ENCODE measurements at regions not wholly inside any gene's neighbourhood (a gene's known extent, or its start where the extent isn't known, plus 50 kb on each side); places are given as distances from the start of the nearest gene placed in this dataset.

- Histone ChIP-seq H3K4me1 (no peaks in the 10 kb centered on the region), H3K9me3 (peaks cover 4% of the 10 kb centered on the region), H3K4me3 (no peak overlapping the region), H3K36me3 (no peaks in the 10 kb centered on the region), H3K27ac (peak overlapping the region; percentile 9), H3K27me3 (ENCODE audit: low read depth) (no peaks in the 10 kb centered on the region)
- no peak for TF ChIP-seq CTCF (IDR thresholded peaks at IDR 0.05)
- intact Hi-C loops (cut with DNase I): no loop called here
- DNase-seq (no peak), ATAC-seq (peak; percentile 19 to 64)
These were observed 85.4 kb upstream of the CD53 start for GRCh38 chr1:110787328-110788071.

- intact Hi-C loops (cut with DNase I): no loop called here
- TF ChIP-seq CTCF (IDR thresholded peaks at IDR 0.05): no peak
- DNase-seq (no peak), ATAC-seq (no peak)
- Histone ChIP-seq H3K4me3 (no peak overlapping the region), H3K36me3 (no peaks in the 10 kb centered on the region), H3K27ac (no peak overlapping the region), H3K9me3 (peaks cover 4% of the 10 kb centered on the region), H3K27me3 (ENCODE audit: low read depth) (no peaks in the 10 kb centered on the region), H3K4me1 (no peaks in the 10 kb centered on the region)
These were observed 86.1 kb upstream of the CD53 start for GRCh38 chr1:110786802-110787327.

GRCh38 chr1:110785612-110786011 lies 87.3 kb upstream of the CD53 start:
- no peak for ATAC-seq
- peaks cover 6% of the 10 kb centered on the region for H3K4me1 ChIP-seq
- TF ChIP-seq CTCF (IDR thresholded peaks at IDR 0.05): no peak
- H3K4me3 ChIP-seq: no peak overlapping the region
- H3K27me3 ChIP-seq (ENCODE audit: low read depth): no peaks in the 10 kb centered on the region
- H3K27ac ChIP-seq: no peak overlapping the region
- intact Hi-C loops (cut with DNase I): no loop called here
- no peaks in the 10 kb centered on the region for H3K36me3 ChIP-seq
- DNase-seq: no peak
- peaks cover 4% of the 10 kb centered on the region for H3K9me3 ChIP-seq

DNA sequence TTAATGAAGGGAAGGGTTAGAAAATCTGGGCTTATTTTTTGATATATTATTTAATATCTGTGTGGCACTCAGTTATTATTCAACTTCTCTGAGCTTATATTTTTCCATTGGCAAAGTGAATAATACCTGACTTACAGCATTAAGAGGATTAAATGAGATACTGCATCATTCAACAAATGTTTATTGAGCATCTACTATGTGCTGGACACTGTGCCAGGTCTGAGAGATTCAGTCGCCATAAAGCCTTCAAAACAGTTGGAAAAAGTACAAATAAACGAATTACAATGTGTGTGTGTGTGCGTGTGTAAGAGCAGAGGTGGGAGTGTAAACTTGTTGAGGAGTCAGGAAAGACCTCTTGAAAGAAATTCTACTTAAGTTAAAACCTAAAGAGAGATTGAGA lies 87.9 kb upstream of the CD53 start:
- no peaks in the 10 kb centered on the region for H3K36me3 ChIP-seq
- H3K9me3 ChIP-seq: peaks cover 4% of the 10 kb centered on the region
- ATAC-seq (no peak), DNase-seq (no peak)
- intact Hi-C loops (cut with DNase I): no loop called here
- H3K4me3 ChIP-seq: no peak overlapping the region
- no peaks in the 10 kb centered on the region for H3K27me3 ChIP-seq (ENCODE audit: low read depth)
- H3K4me1 ChIP-seq: peaks cover 7% of the 10 kb centered on the region
- no peak for TF ChIP-seq CTCF (IDR thresholded peaks at IDR 0.05)
- no peak overlapping the region for H3K27ac ChIP-seq

DNA sequence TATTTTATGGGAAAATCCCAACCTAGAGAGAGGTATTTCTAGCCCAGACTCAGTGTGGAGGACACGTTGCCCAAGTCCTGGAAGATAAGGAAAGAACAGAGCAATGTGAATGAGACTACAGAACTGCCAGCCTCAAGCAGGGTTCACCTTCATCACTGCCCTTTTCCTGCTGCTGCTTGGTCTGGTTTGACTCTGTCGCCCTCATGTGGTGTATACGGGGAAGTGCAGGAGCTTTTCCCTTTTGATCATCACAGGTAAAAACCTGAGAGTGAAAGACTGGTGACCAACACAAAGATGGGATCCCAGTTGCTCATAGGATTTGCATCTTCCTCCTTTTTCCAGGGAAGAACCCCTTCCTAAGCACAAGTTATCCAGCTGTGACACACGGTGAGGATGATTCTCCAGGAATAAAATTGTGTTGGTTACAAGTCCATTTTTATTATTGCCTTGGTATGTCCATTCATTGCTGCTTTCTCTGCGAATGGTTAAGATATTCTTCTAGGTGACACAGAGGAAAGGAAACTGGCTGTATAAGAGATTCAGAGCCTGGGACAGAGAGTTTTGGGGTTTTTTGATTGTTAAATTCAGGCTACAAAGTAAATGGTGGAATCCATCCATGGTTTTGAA lies 89.5 kb upstream of the CD53 start:
- peaks cover 7% of the 10 kb centered on the region for H3K4me1 ChIP-seq
- TF ChIP-seq CTCF (IDR thresholded peaks at IDR 0.05): peak; percentile 95
- H3K27me3 ChIP-seq (ENCODE audit: low read depth): no peaks in the 10 kb centered on the region
- DNase-seq: peak; percentile 46
- intact Hi-C loops (cut with DNase I): no loop called here
- ATAC-seq: peak; percentile 74 to 78
- no peak overlapping the region for H3K27ac ChIP-seq
- H3K36me3 ChIP-seq: no peaks in the 10 kb centered on the region
- H3K4me3 ChIP-seq: no peak overlapping the region
- H3K9me3 ChIP-seq: peaks cover 1% of the 10 kb centered on the region
